Stomach (tissue), 8 donors: ENCODE measurements at regions not wholly inside any gene's neighbourhood (a gene's known extent, or its start where the extent isn't known, plus 50 kb on each side); places are given as distances from the start of the nearest gene placed in this dataset.

Source experiments
- DNase-seq, 2 donors: peaks; one replicate each; pipeline versions ENCODE4 v3.0.0 to v3.0.0-alpha.2; 2013 to 2019
- H3K27ac ChIP-seq, 5 donors: fragments of 200-600 bp in 4 of 5; sonication (generic) in 4 of 5; one replicate each; pipeline ENCODE4 v1.5.1; 2013 to 2019; ENCODE audit warnings: mild to moderate bottlenecking in 1 of 5, moderate library complexity in 1 of 5
- H3K27me3 ChIP-seq, 3 donors: fragments of 200-600 bp; sonication (generic); one replicate each; pipeline ENCODE4 v1.5.1; 2017 to 2019; ENCODE audit warnings: mixed run types in 1 of 3
- H3K36me3 ChIP-seq, 4 donors: fragments of 200-600 bp; sonication (generic); 1 replicate in 3 of 4; 2 replicates in 1 of 4; pipeline ENCODE4 v1.5.1; 2016 to 2019
- H3K4me1 ChIP-seq, 4 donors: fragments of 200-600 bp; sonication (generic); one replicate each; pipeline ENCODE4 v1.5.1; 2016 to 2019
- H3K4me3 ChIP-seq, 4 donors: fragments of 200-600 bp; sonication (generic) in 3 of 4; one replicate each; pipeline ENCODE4 v1.5.1; 2016 to 2019; ENCODE audit warnings: mild to moderate bottlenecking in 1 of 4
- H3K9me3 ChIP-seq, 4 donors: fragments of 200-600 bp; sonication (generic); one replicate each; pipeline ENCODE4 v1.5.1; 2016 to 2019
- EP300 ChIP-seq: sonication (generic); formaldehyde crosslinking; IDR thresholded peaks from one replicate; pipeline ENCODE4 v1.6.1; 2017; ENCODE audit warnings: antibody characterized with exemption
- POLR2A ChIP-seq, 4 donors: fragments of 450-650 bp; IDR thresholded peaks; one replicate each; pipeline ENCODE4 v1.6.1; 2016; ENCODE audit warnings: antibody characterized with exemption in 4 of 4, control low read depth in 2 of 4, mild to moderate bottlenecking in 1 of 4, moderate library complexity in 1 of 4
- POLR2AphosphoS5 ChIP-seq, 3 donors: sonication (generic); formaldehyde crosslinking; IDR thresholded peaks; one replicate each; pipeline ENCODE4 v1.6.1; 2016; ENCODE audit warnings: antibody characterized with exemption in 3 of 3
- WGBS, 5 donors: extraction: QIAGEN DNeasy Blood & Tissue Kit in 3 of 5; methylation state at CpG; one replicate each; pipeline versions ENCODE4 v1.1.5 to v1.1.7; 2013 to 2018; 5-methylcytosine and 5-hydroxymethylcytosine counted together
- intact Hi-C: fragments of 100-400 bp; cut with DNase I; formaldehyde crosslinking; loops from one replicate; pipeline ENCODE4 v1.15.1; 2023; ENCODE audit warnings: low total_unique reads
- TF ChIP-seq, protein P1 (sequence below), 7 experiments: fragments of 450-650 bp in 4 of 7; fragments of 200-600 bp in 3 of 7; sonication (generic) in 3 of 7; IDR thresholded peaks; one replicate each; pipeline ENCODE4 v1.5.1; 2016 to 2019; ENCODE audit warnings: antibody characterized with exemption in 7 of 7, control low read depth in 2 of 7, mild to moderate bottlenecking in 1 of 7
- donor health status: healthy with polysubstance abuse.
- donor health status: Bipolar disorder and iron deficiency.
- donor health status: healthy.

DNA sequence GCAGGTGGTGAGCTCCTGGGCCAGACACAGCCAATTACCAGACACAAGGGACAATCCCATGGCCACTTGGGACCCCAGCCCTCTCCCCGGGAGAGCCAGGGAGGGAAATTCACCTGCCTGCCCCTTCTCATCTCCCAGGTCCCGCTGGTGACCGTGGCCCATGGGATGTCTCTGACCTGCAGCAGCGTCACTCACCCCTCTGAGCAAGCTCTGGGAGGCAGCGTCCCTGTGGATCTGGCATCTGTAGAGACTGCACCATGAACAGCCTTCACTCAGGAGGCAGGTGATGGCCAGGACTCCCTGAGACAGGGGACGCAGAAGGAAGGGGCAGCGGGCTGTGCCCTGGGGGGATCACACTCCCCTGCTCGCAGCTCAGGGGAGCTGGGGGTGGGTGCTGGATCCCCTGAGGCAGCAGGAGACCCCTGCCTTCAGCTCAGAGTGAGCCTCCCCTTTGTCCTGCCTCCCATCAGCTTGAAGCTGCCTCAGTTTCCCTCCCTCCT lies 90.8 kb downstream of the FOXL3 start:
- Histone ChIP-seq H3K4me1 (peaks cover 20 to 47% (median 34%) of the 10 kb centered on the region in 4 donors), H3K36me3 (no peaks in the 10 kb centered on the region), H3K4me3 (no peak overlapping the region), H3K9me3 (peaks cover 0 to 17% (median 13%) of the 10 kb centered on the region in 4 donors), H3K27me3 (peaks cover 0 to 44% (median 22%) of the 10 kb centered on the region in 3 donors), H3K27ac (no peak overlapping the region)
- TF ChIP-seq POLR2AphosphoS5 (IDR thresholded peaks at IDR 0.05): no peak
- TF ChIP-seq EP300: no peak
- TF ChIP-seq POLR2A (IDR thresholded peaks at IDR 0.05): no peak
- TF ChIP-seq, protein P1, sequence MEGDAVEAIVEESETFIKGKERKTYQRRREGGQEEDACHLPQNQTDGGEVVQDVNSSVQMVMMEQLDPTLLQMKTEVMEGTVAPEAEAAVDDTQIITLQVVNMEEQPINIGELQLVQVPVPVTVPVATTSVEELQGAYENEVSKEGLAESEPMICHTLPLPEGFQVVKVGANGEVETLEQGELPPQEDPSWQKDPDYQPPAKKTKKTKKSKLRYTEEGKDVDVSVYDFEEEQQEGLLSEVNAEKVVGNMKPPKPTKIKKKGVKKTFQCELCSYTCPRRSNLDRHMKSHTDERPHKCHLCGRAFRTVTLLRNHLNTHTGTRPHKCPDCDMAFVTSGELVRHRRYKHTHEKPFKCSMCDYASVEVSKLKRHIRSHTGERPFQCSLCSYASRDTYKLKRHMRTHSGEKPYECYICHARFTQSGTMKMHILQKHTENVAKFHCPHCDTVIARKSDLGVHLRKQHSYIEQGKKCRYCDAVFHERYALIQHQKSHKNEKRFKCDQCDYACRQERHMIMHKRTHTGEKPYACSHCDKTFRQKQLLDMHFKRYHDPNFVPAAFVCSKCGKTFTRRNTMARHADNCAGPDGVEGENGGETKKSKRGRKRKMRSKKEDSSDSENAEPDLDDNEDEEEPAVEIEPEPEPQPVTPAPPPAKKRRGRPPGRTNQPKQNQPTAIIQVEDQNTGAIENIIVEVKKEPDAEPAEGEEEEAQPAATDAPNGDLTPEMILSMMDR (IDR thresholded peaks at IDR 0.05): no peak
- peak in 1 of 2 donors; percentile 23 for DNase-seq
- intact Hi-C loops: no loop called here
- WGBS, 5 donors: 86 to 94% (median 91%) methylated on average over 5 to 8 of the region's 8 CpGs

DNA sequence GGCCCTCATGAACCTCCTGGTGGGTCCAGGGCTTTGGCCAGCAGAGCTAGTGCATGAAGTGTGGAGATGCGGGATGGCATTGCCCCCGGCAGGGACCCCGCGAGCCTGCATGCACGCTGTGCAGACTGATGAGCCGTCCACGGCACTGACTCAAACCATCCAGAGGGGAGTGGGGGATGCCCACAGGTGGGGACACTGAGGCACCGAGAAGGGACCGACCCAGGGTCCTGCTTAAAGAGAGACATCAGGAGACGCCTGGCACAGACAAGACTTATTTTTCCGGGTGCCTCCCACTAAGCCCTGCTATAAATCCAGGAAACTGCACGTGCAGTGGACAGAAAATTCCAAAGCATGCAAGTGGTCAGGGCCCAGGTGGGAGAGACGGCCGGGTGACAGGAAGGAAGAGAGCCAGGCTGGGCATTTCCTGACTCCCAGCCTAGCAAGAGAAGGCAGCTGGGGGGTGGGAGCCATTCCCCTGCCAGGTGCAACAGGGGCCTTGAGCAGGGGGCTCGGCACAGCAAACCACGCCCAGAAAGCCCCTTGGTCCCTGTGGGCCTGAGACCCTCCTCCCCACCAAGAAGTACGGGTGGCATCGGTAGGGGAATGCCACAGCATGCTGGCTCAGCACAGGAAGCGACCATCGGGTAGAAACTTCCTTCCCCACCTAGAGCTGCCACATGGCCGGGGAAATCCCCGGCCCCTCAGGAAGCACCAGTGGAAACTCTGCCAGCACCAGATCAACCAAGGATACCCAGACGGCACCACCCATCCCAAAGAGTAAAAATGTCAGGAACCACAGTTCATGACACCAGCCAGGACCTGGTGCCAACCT lies 91.5 kb downstream of the FOXL3 start:
- Histone ChIP-seq H3K27me3 (peaks cover 0 to 38% (median 18%) of the 10 kb centered on the region in 3 donors), H3K4me3 (no peak overlapping the region), H3K36me3 (no peaks in the 10 kb centered on the region), H3K4me1 (peaks cover 20 to 41% (median 34%) of the 10 kb centered on the region in 4 donors), H3K27ac (no peak overlapping the region), H3K9me3 (peaks cover 0 to 17% (median 13%) of the 10 kb centered on the region in 4 donors)
- DNase-seq: peak in 1 of 2 donors; percentile 22
- WGBS, 5 donors: 67 to 83% (median 73%) methylated on average over 16 to 23 of the region's 23 CpGs
- no peak for TF ChIP-seq POLR2AphosphoS5 (IDR thresholded peaks at IDR 0.05)
- no peak for TF ChIP-seq EP300
- no peak for TF ChIP-seq POLR2A (IDR thresholded peaks at IDR 0.05)
- TF ChIP-seq, protein P1 (IDR thresholded peaks at IDR 0.05): no peak
- intact Hi-C loops: no loop called here

DNA sequence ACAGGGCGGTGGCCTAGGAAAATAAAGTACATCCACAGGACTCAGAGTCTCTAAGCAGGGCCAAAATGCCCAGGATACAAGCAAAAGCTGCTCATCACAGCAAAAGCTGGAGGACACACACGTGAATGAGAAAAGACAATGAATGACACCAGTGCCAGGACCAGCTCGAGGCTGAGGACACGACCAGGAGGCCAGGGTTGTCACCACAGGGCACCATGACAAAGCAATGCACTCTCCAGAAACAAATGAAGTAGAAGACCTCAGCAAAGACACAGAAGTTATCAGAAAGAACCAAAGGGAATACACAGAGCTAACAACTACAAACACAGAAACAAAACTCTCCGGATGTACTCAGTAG lies 92.1 kb downstream of the FOXL3 start:
- Histone ChIP-seq H3K36me3 (no peaks in the 10 kb centered on the region), H3K4me1 (peaks cover 20 to 39% (median 30%) of the 10 kb centered on the region in 4 donors), H3K9me3 (peaks cover 0 to 17% (median 13%) of the 10 kb centered on the region in 4 donors), H3K4me3 (no peak overlapping the region), H3K27me3 (peaks cover 0 to 32% (median 14%) of the 10 kb centered on the region in 3 donors), H3K27ac (no peak overlapping the region)
- peak in 1 of 2 donors; percentile 10 for DNase-seq
- 59 to 77% (median 71%) methylated on average over 5 of the region's 5 CpGs for WGBS, 5 donors
- TF ChIP-seq EP300 (no peak), POLR2A (IDR thresholded peaks at IDR 0.05) (no peak), POLR2AphosphoS5 (IDR thresholded peaks at IDR 0.05) (no peak)
- TF ChIP-seq, protein P1 (IDR thresholded peaks at IDR 0.05): no peak
- intact Hi-C loops: no loop called here

DNA sequence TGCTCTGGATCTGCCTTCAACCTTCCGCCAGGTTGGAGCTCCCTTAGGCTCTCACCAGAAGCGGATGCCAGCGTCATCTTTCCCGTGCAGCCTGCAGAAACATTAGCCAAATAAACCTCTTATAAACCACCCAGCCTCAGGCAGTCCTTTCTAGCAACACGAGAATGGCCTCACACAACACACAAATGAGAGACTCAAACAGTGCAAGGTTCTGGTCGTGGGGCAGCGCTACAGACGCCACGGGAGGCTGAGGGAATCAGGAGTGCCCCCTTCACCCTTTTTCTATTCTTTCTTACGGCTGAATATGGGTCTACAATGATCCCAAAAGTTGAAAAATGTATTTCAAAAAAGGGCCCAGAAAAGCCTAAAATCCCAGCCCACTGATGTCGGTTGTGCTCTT lies 96.4 kb downstream of the FOXL3 start:
- no peak overlapping the region for H3K4me3 ChIP-seq
- H3K27me3 ChIP-seq: peaks cover 0 to 6% (median 0%) of the 10 kb centered on the region in 3 donors
- TF ChIP-seq, protein P1 (IDR thresholded peaks at IDR 0.05): no peak
- no peak for TF ChIP-seq POLR2AphosphoS5 (IDR thresholded peaks at IDR 0.05)
- TF ChIP-seq POLR2A (IDR thresholded peaks at IDR 0.05): no peak
- no peak for TF ChIP-seq EP300
- intact Hi-C loops: no loop called here
- peaks cover 0 to 17% (median 13%) of the 10 kb centered on the region in 4 donors for H3K9me3 ChIP-seq
- no peaks in the 10 kb centered on the region for H3K36me3 ChIP-seq
- peaks cover 0 to 5% (median 2%) of the 10 kb centered on the region in 4 donors for H3K4me1 ChIP-seq
- no peak overlapping the region for H3K27ac ChIP-seq
- 84 to 93% (median 91%) methylated on average over 11 of the region's 11 CpGs for WGBS, 5 donors
- peak in 1 of 2 donors; percentile 21 for DNase-seq
